ENCODE measurements at regions not wholly inside any gene's neighbourhood (a gene's known extent, or its start where the extent isn't known, plus 50 kb on each side); places are given as distances from the start of the nearest gene placed in this dataset.

GRCh38 chr7:66421830-66422475, 206.7 kb upstream of the KCTD7 start:
- no peak for TF ChIP-seq EP300 (IDR thresholded peaks at IDR 0.05)
- TF ChIP-seq, protein P1, sequence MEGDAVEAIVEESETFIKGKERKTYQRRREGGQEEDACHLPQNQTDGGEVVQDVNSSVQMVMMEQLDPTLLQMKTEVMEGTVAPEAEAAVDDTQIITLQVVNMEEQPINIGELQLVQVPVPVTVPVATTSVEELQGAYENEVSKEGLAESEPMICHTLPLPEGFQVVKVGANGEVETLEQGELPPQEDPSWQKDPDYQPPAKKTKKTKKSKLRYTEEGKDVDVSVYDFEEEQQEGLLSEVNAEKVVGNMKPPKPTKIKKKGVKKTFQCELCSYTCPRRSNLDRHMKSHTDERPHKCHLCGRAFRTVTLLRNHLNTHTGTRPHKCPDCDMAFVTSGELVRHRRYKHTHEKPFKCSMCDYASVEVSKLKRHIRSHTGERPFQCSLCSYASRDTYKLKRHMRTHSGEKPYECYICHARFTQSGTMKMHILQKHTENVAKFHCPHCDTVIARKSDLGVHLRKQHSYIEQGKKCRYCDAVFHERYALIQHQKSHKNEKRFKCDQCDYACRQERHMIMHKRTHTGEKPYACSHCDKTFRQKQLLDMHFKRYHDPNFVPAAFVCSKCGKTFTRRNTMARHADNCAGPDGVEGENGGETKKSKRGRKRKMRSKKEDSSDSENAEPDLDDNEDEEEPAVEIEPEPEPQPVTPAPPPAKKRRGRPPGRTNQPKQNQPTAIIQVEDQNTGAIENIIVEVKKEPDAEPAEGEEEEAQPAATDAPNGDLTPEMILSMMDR (IDR thresholded peaks at IDR 0.05), result no peak
- no peak for TF ChIP-seq POLR2AphosphoS5 (IDR thresholded peaks at IDR 0.05)
- TF ChIP-seq POLR2A (IDR thresholded peaks at IDR 0.05), result no peak
